GM12892 (cell line): ENCODE measurements at regions not wholly inside any gene's neighbourhood (a gene's known extent, or its start where the extent isn't known, plus 50 kb on each side); places are given as distances from the start of the nearest gene placed in this dataset.

Source experiments
- POLR2A ChIP-seq: IDR thresholded peaks from 2 replicates; pipeline ENCODE4 v1.6.1; 2011; ENCODE audit warnings: low read depth, low read length, control low read depth
- POLR2AphosphoS5 ChIP-seq: IDR thresholded peaks from 2 replicates; pipeline ENCODE4 v1.6.1; 2011; ENCODE audit warnings: low read depth, low read length, control low read depth

GRCh38 chr10:78727251-78727650, 341.5 kb upstream of the ZMIZ1 start:
- TF ChIP-seq POLR2A (no peak), POLR2AphosphoS5 (no peak)
